ENCODE measurements at regions not wholly inside any gene's neighbourhood (a gene's known extent, or its start where the extent isn't known, plus 50 kb on each side); places are given as distances from the start of the nearest gene placed in this dataset.

GRCh38 chr6:14798996-14799588, 446.8 kb upstream of the JARID2 start:
- Mint-ChIP-seq H3K27ac (no peak overlapping the region), H3K9me3 (peaks cover 0 to 2% (median 0%) of the 10 kb centered on the region in 8 donors), H3K4me3 (no peak overlapping the region), H3K4me1 (peaks cover 0 to 4% (median 2%) of the 10 kb centered on the region in 4 donors), H3K27me3 (peaks cover 1 to 5% of the 10 kb centered on the region in 2 donors), H3K36me3 (no peaks in the 10 kb centered on the region)
- ChIA-PET POLR2A (ENCODE audit: partially characterized antibody) (no interaction called here), CTCF (ENCODE audit: partially characterized antibody) (no interaction called here)
- intact Hi-C loops (cut with micrococcal nuclease), result no loop called here
- no peaks in the 10 kb centered on the region for H3K27me3 ChIP-seq (ENCODE audit: insufficient read depth, low read length)
- H3K36me3 ChIP-seq (ENCODE audit: insufficient read depth, low read length), result no peaks in the 10 kb centered on the region
- DNase-seq, result no peak
- no peak overlapping the region for H3K4me3 ChIP-seq (ENCODE audit: low read length in 2 of 2)
- no peaks in the 10 kb centered on the region for H3K4me1 ChIP-seq (ENCODE audit: insufficient read depth, low read length)
- H3K9me3 ChIP-seq (ENCODE audit: control insufficient read depth in 1 of 2, low read length in 2 of 2), result no peaks in the 10 kb centered on the region
- no peak overlapping the region for H3K27ac ChIP-seq (ENCODE audit: low read depth, low read length)

DNA sequence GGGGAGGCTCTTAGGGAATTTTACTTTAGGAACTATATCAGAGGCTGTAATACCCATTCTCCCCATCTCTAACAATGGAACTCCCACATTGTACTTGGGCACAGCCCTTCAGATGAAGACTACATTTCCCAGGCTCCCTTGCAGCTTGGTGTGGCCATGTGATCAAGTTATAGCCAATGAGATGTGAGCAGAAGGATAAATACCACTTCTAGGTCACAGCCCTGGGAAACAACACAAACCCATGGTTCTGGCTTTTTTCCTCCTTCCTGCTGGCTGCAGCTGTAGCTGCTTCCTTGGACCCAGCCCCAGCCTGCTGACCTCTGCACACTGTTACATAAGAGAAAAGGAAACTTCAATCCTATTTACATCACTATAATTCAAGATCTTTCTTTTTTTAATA, 445.9 kb upstream of the JARID2 start:
- H3K4me3 ChIP-seq (ENCODE audit: low read length in 2 of 2), result no peak overlapping the region
- ChIA-PET POLR2A (ENCODE audit: partially characterized antibody) (no interaction called here), CTCF (ENCODE audit: partially characterized antibody) (no interaction called here)

GRCh38 chr6:14802514-14803160, 443.2 kb upstream of the JARID2 start:
- H3K4me3 Mint-ChIP-seq, result no peak overlapping the region
- CTCF ChIA-PET (ENCODE audit: partially characterized antibody), result no interaction called here
- Histone ChIP-seq H3K27me3 (ENCODE audit: insufficient read depth, low read length) (no peaks in the 10 kb centered on the region), H3K9me3 (ENCODE audit: control insufficient read depth in 1 of 2, low read length in 2 of 2) (no peaks in the 10 kb centered on the region), H3K4me3 (ENCODE audit: low read length in 2 of 2) (no peak overlapping the region), H3K36me3 (ENCODE audit: insufficient read depth, low read length) (no peaks in the 10 kb centered on the region), H3K4me1 (ENCODE audit: insufficient read depth, low read length) (no peaks in the 10 kb centered on the region), H3K27ac (ENCODE audit: low read depth, low read length) (no peak overlapping the region)
- H3K27ac Mint-ChIP-seq, result no peak overlapping the region
- no peak for DNase-seq
- intact Hi-C loops (cut with micrococcal nuclease), result no loop called here
- POLR2A ChIA-PET (ENCODE audit: partially characterized antibody), result no interaction called here
- H3K4me1 Mint-ChIP-seq, result peaks cover 0 to 4% (median 2%) of the 10 kb centered on the region in 4 donors
- H3K9me3 Mint-ChIP-seq, result peaks cover 0 to 3% (median 0%) of the 10 kb centered on the region in 8 donors
- H3K36me3 Mint-ChIP-seq, result no peaks in the 10 kb centered on the region
- peaks cover 1 to 2% of the 10 kb centered on the region in 2 donors for H3K27me3 Mint-ChIP-seq

More for the DNA sequence above, 445.9 kb upstream of the JARID2 start:
- Mint-ChIP-seq H3K27me3 (peaks cover 1 to 5% of the 10 kb centered on the region in 2 donors), H3K4me3 (no peak overlapping the region), H3K9me3 (peaks cover 0 to 2% (median 0%) of the 10 kb centered on the region in 8 donors), H3K36me3 (no peaks in the 10 kb centered on the region), H3K4me1 (peaks cover 0 to 4% (median 2%) of the 10 kb centered on the region in 4 donors), H3K27ac (no peak overlapping the region)
- Histone ChIP-seq H3K4me1 (ENCODE audit: insufficient read depth, low read length) (no peaks in the 10 kb centered on the region), H3K27ac (ENCODE audit: low read depth, low read length) (no peak overlapping the region), H3K27me3 (ENCODE audit: insufficient read depth, low read length) (no peaks in the 10 kb centered on the region), H3K36me3 (ENCODE audit: insufficient read depth, low read length) (no peaks in the 10 kb centered on the region), H3K9me3 (ENCODE audit: control insufficient read depth in 1 of 2, low read length in 2 of 2) (no peaks in the 10 kb centered on the region)
- peak in 4 of 5 donors; percentile 8 to 24 (median 22) for DNase-seq
- intact Hi-C loops (cut with micrococcal nuclease), result no loop called here

- CTCF ChIA-PET (ENCODE audit: partially characterized antibody), result no interaction called here
Measured at GRCh38 chr6:14804001-14804784, 441.7 kb upstream of the JARID2 start.

GRCh38 chr6:14804785-14805210, 441.1 kb upstream of the JARID2 start:
- Mint-ChIP-seq H3K4me3 (no peak overlapping the region), H3K4me1 (no peaks in the 10 kb centered on the region), H3K9me3 (peaks cover 0 to 6% (median 3%) of the 10 kb centered on the region in 8 donors), H3K36me3 (no peaks in the 10 kb centered on the region), H3K27me3 (no peaks in the 10 kb centered on the region), H3K27ac (no peak overlapping the region)
- intact Hi-C loops (cut with micrococcal nuclease), result no loop called here
- Histone ChIP-seq H3K4me3 (ENCODE audit: low read length in 2 of 2) (no peak overlapping the region), H3K36me3 (ENCODE audit: insufficient read depth, low read length) (no peaks in the 10 kb centered on the region), H3K27ac (ENCODE audit: low read depth, low read length) (no peak overlapping the region), H3K27me3 (ENCODE audit: insufficient read depth, low read length) (no peaks in the 10 kb centered on the region), H3K9me3 (ENCODE audit: control insufficient read depth in 1 of 2, low read length in 2 of 2) (peaks cover 0 to 6% of the 10 kb centered on the region in 2 donors), H3K4me1 (ENCODE audit: insufficient read depth, low read length) (no peaks in the 10 kb centered on the region)
- POLR2A ChIA-PET (ENCODE audit: partially characterized antibody), result no interaction called here
- CTCF ChIA-PET (ENCODE audit: partially characterized antibody), result no interaction called here
- no peak for DNase-seq

More at GRCh38 chr6:14804001-14804784, 441.7 kb upstream of the JARID2 start:
- Histone ChIP-seq H3K9me3 (ENCODE audit: control insufficient read depth in 1 of 2, low read length in 2 of 2) (peaks cover 0 to 6% of the 10 kb centered on the region in 2 donors), H3K27me3 (ENCODE audit: insufficient read depth, low read length) (no peaks in the 10 kb centered on the region), H3K27ac (ENCODE audit: low read depth, low read length) (no peak overlapping the region), H3K36me3 (ENCODE audit: insufficient read depth, low read length) (no peaks in the 10 kb centered on the region), H3K4me1 (ENCODE audit: insufficient read depth, low read length) (no peaks in the 10 kb centered on the region), H3K4me3 (ENCODE audit: low read length in 2 of 2) (no peak overlapping the region)
- no peak overlapping the region for H3K27ac Mint-ChIP-seq
- H3K4me3 Mint-ChIP-seq, result no peak overlapping the region
- POLR2A ChIA-PET (ENCODE audit: partially characterized antibody), result no interaction called here
- H3K27me3 Mint-ChIP-seq, result no peaks in the 10 kb centered on the region
- intact Hi-C loops (cut with micrococcal nuclease), result no loop called here
- H3K4me1 Mint-ChIP-seq, result no peaks in the 10 kb centered on the region
- H3K9me3 Mint-ChIP-seq, result peaks cover 0 to 6% (median 3%) of the 10 kb centered on the region in 8 donors
- no peak for DNase-seq
- H3K36me3 Mint-ChIP-seq, result no peaks in the 10 kb centered on the region

DNA sequence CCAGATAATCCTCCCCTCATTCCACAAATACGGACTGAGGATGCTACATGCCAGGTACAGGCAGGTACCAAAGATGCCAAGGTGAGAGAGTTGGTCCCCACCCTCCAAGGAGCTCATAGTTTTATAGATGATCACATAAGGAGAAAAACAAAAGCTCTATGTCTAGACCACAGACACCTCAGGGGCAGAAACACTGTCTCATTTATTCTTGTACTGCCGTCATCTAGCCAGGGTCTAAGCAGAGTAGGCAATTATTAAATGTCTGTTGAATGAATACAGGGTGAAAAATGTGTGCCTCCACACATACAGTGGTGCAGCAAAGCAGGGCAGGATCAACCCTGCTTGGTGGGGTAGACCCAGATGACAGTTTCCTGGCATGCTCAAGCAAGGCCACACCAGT, 439.8 kb upstream of the JARID2 start:
- Mint-ChIP-seq H3K9me3 (peaks cover 0 to 6% (median 3%) of the 10 kb centered on the region in 8 donors), H3K4me3 (no peak overlapping the region), H3K4me1 (no peaks in the 10 kb centered on the region), H3K27ac (no peak overlapping the region), H3K36me3 (no peaks in the 10 kb centered on the region), H3K27me3 (no peaks in the 10 kb centered on the region)
- Histone ChIP-seq H3K9me3 (ENCODE audit: control insufficient read depth in 1 of 2, low read length in 2 of 2) (peaks cover 0 to 6% of the 10 kb centered on the region in 2 donors), H3K4me3 (ENCODE audit: low read length in 2 of 2) (no peak overlapping the region), H3K27me3 (ENCODE audit: insufficient read depth, low read length) (no peaks in the 10 kb centered on the region), H3K36me3 (ENCODE audit: insufficient read depth, low read length) (no peaks in the 10 kb centered on the region), H3K27ac (ENCODE audit: low read depth, low read length) (no peak overlapping the region), H3K4me1 (ENCODE audit: insufficient read depth, low read length) (no peaks in the 10 kb centered on the region)
- POLR2A ChIA-PET (ENCODE audit: partially characterized antibody), result no interaction called here
- no peak for DNase-seq
- CTCF ChIA-PET (ENCODE audit: partially characterized antibody), result no interaction called here
- intact Hi-C loops (cut with micrococcal nuclease), result no loop called here

DNA sequence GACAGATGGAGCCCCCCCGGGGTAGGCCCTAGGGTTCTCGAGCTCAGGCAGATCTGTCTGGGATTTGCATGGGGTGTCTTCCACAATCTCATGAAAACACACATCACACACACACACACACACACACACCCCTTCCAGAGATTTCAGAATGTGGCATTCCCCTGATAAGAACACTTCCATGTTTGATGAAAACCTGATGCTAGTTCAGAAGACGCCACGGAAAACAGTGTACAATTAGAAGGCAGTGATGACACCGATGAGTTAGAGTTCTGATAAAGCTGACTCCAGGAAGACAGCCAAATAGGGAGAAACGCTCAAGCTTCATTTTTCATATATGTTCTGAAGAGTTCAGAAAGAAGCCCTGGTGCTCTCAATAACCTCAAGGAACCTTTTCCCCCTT, 438.7 kb upstream of the JARID2 start:
- H3K36me3 ChIP-seq (ENCODE audit: insufficient read depth, low read length), result no peaks in the 10 kb centered on the region
- Mint-ChIP-seq H3K4me3 (no peak overlapping the region), H3K9me3 (peaks cover 0 to 6% (median 3%) of the 10 kb centered on the region in 8 donors), H3K27me3 (no peaks in the 10 kb centered on the region), H3K27ac (no peak overlapping the region), H3K36me3 (no peaks in the 10 kb centered on the region), H3K4me1 (no peaks in the 10 kb centered on the region)
- POLR2A ChIA-PET (ENCODE audit: partially characterized antibody), result no interaction called here
- peaks cover 0 to 6% of the 10 kb centered on the region in 2 donors for H3K9me3 ChIP-seq (ENCODE audit: control insufficient read depth in 1 of 2, low read length in 2 of 2)
- no peak for DNase-seq
- no peaks in the 10 kb centered on the region for H3K4me1 ChIP-seq (ENCODE audit: insufficient read depth, low read length)
- CTCF ChIA-PET (ENCODE audit: partially characterized antibody), result no interaction called here
- no peak overlapping the region for H3K27ac ChIP-seq (ENCODE audit: low read depth, low read length)
- no peak overlapping the region for H3K4me3 ChIP-seq (ENCODE audit: low read length in 2 of 2)
- H3K27me3 ChIP-seq (ENCODE audit: insufficient read depth, low read length), result no peaks in the 10 kb centered on the region
- intact Hi-C loops (cut with micrococcal nuclease), result no loop called here
